HEK293 (cell line): ENCODE measurements at regions not wholly inside any gene's neighbourhood (a gene's known extent, or its start where the extent isn't known, plus 50 kb on each side); places are given as distances from the start of the nearest gene placed in this dataset.

Experiments
- CTCF ChIA-PET: fragments of 350-600 bp; formaldehyde crosslinking; extraction: SDS; loops from one replicate; lab custom pipeline; 2021; ENCODE audit warnings: antibody characterized with exemption; lab: Yijun Ruan, JAX
- POLR2A ChIA-PET: fragments of 300-600 bp; formaldehyde crosslinking; extraction: SDS; loops from one replicate; lab custom pipeline; 2020; ENCODE audit warnings: antibody characterized with exemption, inconsistent platforms; lab: Yijun Ruan, JAX
- H3K27ac ChIP-seq: fragments of 200-500 bp; sonication (Bioruptor generic); 2 replicates; pipeline ENCODE4 v1.5.1; 2014; ENCODE audit warnings: low read depth, low read length, control low read depth, inconsistent platforms; ENCODE audit errors: extremely low read depth
- H3K36me3 ChIP-seq, 2 experiments: fragments of 200-500 bp in 1 of 2; sonication (Bioruptor generic) in 1 of 2; 1 replicate in 1 of 2; 2 replicates in 1 of 2; pipeline ENCODE4 v1.5.1; 2014 to 2017; ENCODE audit warnings: inconsistent platforms in 2 of 2, low read length in 2 of 2; ENCODE audit not compliant: control insufficient read depth in 2 of 2, insufficient read depth in 1 of 2
- H3K4me1 ChIP-seq: fragments of 200-500 bp; sonication (Bioruptor generic); 2 replicates; pipeline ENCODE4 v1.5.1; 2014; ENCODE audit warnings: mild to moderate bottlenecking, low read length, inconsistent platforms; ENCODE audit not compliant: control insufficient read depth, insufficient read depth
- H3K4me3 ChIP-seq: 2 replicates; pipeline ENCODE4 v1.5.1; 2011; ENCODE audit warnings: low read depth, mild to moderate bottlenecking, control low read depth, low read length, moderate library complexity
- H3K9me3 ChIP-seq: fragments of 200-500 bp; sonication (Bioruptor generic); 2 replicates; pipeline ENCODE4 v1.5.1; 2014; ENCODE audit warnings: low read depth, low read length, inconsistent platforms; ENCODE audit not compliant: control insufficient read depth, insufficient read depth
- ELK4 ChIP-seq: IDR thresholded peaks from 2 replicates; pipeline ENCODE4 v1.6.1; 2011; ENCODE audit warnings: mild to moderate bottlenecking, low read depth, low read length, borderline replicate concordance
- IKZF3 ChIP-seq: fragments of 450-650 bp; IDR thresholded peaks from 2 replicates; pipeline ENCODE4 v1.5.0; 2018; ENCODE audit warnings: missing biosample characterization, mild to moderate bottlenecking, missing genetic modification characterization, moderate library complexity
- SP3 ChIP-seq: fragments of 450-650 bp; formaldehyde crosslinking; IDR thresholded peaks from 2 replicates; pipeline ENCODE4 v1.5.1; 2016; ENCODE audit warnings: missing biosample characterization, missing genetic modification characterization
- TCF7L2 ChIP-seq: IDR thresholded peaks from 2 replicates; pipeline ENCODE4 v1.6.1; 2011; ENCODE audit warnings: low read depth, mild to moderate bottlenecking, inconsistent platforms, low read length, moderate library complexity, borderline replicate concordance
- TRIM28 ChIP-seq: IDR thresholded peaks from 2 replicates; pipeline ENCODE4 v1.6.1; 2011; ENCODE audit warnings: low read length, control low read depth, borderline replicate concordance
- YY1 ChIP-seq: fragments of 450-650 bp; formaldehyde crosslinking; IDR thresholded peaks from 2 replicates; pipeline ENCODE4 v1.5.1; 2018; ENCODE audit warnings: missing biosample characterization, missing genetic modification characterization
- ZFHX2 ChIP-seq: fragments of 450-650 bp; formaldehyde crosslinking; conservative IDR thresholded peaks from 2 replicates; pipeline ENCODE4 v1.5.1; 2016; ENCODE audit warnings: missing biosample characterization, missing genetic modification characterization
- ZNF140 ChIP-seq: fragments of 450-650 bp; formaldehyde crosslinking; IDR thresholded peaks from 2 replicates; pipeline ENCODE4 v1.5.1; 2016; ENCODE audit warnings: missing biosample characterization, missing genetic modification characterization
- ZNF341 ChIP-seq: fragments of 450-650 bp; formaldehyde crosslinking; IDR thresholded peaks from 2 replicates; pipeline ENCODE4; 2016; ENCODE audit warnings: low read depth, missing biosample characterization, missing genetic modification characterization
- ZNF362 ChIP-seq: fragments of 450-650 bp; formaldehyde crosslinking; IDR thresholded peaks from 2 replicates; pipeline ENCODE4 v1.5.1; 2016; ENCODE audit warnings: missing biosample characterization, missing genetic modification characterization
- ZNF423 ChIP-seq: fragments of 450-650 bp; formaldehyde crosslinking; IDR thresholded peaks from 2 replicates; pipeline ENCODE4 v1.5.1; 2016; ENCODE audit warnings: missing biosample characterization, missing genetic modification characterization
- ZNF48 ChIP-seq: fragments of 450-650 bp; formaldehyde crosslinking; IDR thresholded peaks from 2 replicates; pipeline ENCODE4 v1.5.1; 2016; ENCODE audit warnings: missing biosample characterization, missing genetic modification characterization
- ZNF548 ChIP-seq: fragments of 450-650 bp; formaldehyde crosslinking; IDR thresholded peaks from 2 replicates; pipeline ENCODE4 v1.5.1; 2016; ENCODE audit warnings: missing biosample characterization, missing genetic modification characterization
- ZNF747 ChIP-seq: fragments of 450-650 bp; formaldehyde crosslinking; IDR thresholded peaks from 2 replicates; pipeline ENCODE4 v1.5.1; 2016; ENCODE audit warnings: missing biosample characterization, missing genetic modification characterization
- ZNF76 ChIP-seq: fragments of 450-650 bp; formaldehyde crosslinking; IDR thresholded peaks from 2 replicates; pipeline ENCODE4; 2016; ENCODE audit warnings: low read depth, missing biosample characterization, missing genetic modification characterization, borderline replicate concordance
- ZNF776 ChIP-seq: fragments of 450-650 bp; formaldehyde crosslinking; IDR thresholded peaks from 2 replicates; pipeline ENCODE4 v1.5.0; 2017; ENCODE audit warnings: missing biosample characterization, missing genetic modification characterization, borderline replicate concordance
- ZNF791 ChIP-seq: fragments of 450-650 bp; formaldehyde crosslinking; IDR thresholded peaks from 2 replicates; pipeline ENCODE4 v1.5.1; 2016; ENCODE audit warnings: missing biosample characterization, missing genetic modification characterization
- TF ChIP-seq, protein P1 (sequence below): fragments of 450-650 bp; formaldehyde crosslinking; IDR thresholded peaks from 2 replicates; pipeline ENCODE4 v1.5.0; 2017; ENCODE audit warnings: missing biosample characterization, missing genetic modification characterization, borderline replicate concordance
- TF ChIP-seq, protein P2 (sequence below): fragments of 450-650 bp; formaldehyde crosslinking; IDR thresholded peaks from 2 replicates; pipeline ENCODE4 v1.5.1; 2016; ENCODE audit warnings: missing biosample characterization, missing genetic modification characterization
- TF ChIP-seq, protein P3 (sequence below): fragments of 450-650 bp; formaldehyde crosslinking; IDR thresholded peaks from 2 replicates; pipeline ENCODE4 v1.5.1; 2016; ENCODE audit warnings: missing biosample characterization, missing genetic modification characterization

GRCh38 chr1:168640836-168641235 lies 64.4 kb downstream of the XCL1 start:
- CTCF ChIA-PET, result interaction anchor here (0.5 to 1.0 kb wide), 3 partner anchors 8 to 522 kb away, joined by 3 read pairs; no protein-coding TSS in a partner anchor
- no peaks in the 10 kb centered on the region for H3K36me3 ChIP-seq
- H3K4me1 ChIP-seq, result no peaks in the 10 kb centered on the region
- TF ChIP-seq IKZF3, result no peak
- no peak for TF ChIP-seq ZNF140 (tag by site-specific recombination)
- no peak for TF ChIP-seq ZNF776 (tag by site-specific recombination)
- no peak for TF ChIP-seq ZNF341 (tag by site-specific recombination)
- no peak for TF ChIP-seq ZNF747 (tag by site-specific recombination)
- no peak for TF ChIP-seq ELK4
- TF ChIP-seq TRIM28, result no peak
- TF ChIP-seq ZNF423, result no peak
- TF ChIP-seq ZNF791 (tag by site-specific recombination), result no peak
- TF ChIP-seq YY1 (tag by site-specific recombination), result no peak
- TF ChIP-seq ZNF48 (tag by site-specific recombination), result no peak
- no peak for TF ChIP-seq ZNF548 (tag by site-specific recombination)
- no peak for TF ChIP-seq ZFHX2 (tag by site-specific recombination)
- TF ChIP-seq, protein P1, sequence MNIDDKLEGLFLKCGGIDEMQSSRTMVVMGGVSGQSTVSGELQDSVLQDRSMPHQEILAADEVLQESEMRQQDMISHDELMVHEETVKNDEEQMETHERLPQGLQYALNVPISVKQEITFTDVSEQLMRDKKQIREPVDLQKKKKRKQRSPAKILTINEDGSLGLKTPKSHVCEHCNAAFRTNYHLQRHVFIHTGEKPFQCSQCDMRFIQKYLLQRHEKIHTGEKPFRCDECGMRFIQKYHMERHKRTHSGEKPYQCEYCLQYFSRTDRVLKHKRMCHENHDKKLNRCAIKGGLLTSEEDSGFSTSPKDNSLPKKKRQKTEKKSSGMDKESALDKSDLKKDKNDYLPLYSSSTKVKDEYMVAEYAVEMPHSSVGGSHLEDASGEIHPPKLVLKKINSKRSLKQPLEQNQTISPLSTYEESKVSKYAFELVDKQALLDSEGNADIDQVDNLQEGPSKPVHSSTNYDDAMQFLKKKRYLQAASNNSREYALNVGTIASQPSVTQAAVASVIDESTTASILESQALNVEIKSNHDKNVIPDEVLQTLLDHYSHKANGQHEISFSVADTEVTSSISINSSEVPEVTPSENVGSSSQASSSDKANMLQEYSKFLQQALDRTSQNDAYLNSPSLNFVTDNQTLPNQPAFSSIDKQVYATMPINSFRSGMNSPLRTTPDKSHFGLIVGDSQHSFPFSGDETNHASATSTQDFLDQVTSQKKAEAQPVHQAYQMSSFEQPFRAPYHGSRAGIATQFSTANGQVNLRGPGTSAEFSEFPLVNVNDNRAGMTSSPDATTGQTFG (tag by site-specific recombination), result no peak
- TF ChIP-seq ZNF76 (tag by site-specific recombination), result no peak
- no peak for TF ChIP-seq ZNF362 (tag by site-specific recombination)
- TF ChIP-seq, protein P2, sequence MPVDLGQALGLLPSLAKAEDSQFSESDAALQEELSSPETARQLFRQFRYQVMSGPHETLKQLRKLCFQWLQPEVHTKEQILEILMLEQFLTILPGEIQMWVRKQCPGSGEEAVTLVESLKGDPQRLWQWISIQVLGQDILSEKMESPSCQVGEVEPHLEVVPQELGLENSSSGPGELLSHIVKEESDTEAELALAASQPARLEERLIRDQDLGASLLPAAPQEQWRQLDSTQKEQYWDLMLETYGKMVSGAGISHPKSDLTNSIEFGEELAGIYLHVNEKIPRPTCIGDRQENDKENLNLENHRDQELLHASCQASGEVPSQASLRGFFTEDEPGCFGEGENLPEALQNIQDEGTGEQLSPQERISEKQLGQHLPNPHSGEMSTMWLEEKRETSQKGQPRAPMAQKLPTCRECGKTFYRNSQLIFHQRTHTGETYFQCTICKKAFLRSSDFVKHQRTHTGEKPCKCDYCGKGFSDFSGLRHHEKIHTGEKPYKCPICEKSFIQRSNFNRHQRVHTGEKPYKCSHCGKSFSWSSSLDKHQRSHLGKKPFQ, result no peak
- TF ChIP-seq TCF7L2, result no peak
- no peak for TF ChIP-seq SP3 (tag by site-specific recombination)
- POLR2A ChIA-PET, result no interaction called here
- no peak overlapping the region for H3K4me3 ChIP-seq
- no peaks in the 10 kb centered on the region for H3K9me3 ChIP-seq
- no peak overlapping the region for H3K27ac ChIP-seq

GRCh38 chr1:168643152-168643551 lies 66.7 kb downstream of the XCL1 start:
- H3K4me1 ChIP-seq, result no peaks in the 10 kb centered on the region
- H3K9me3 ChIP-seq, result no peaks in the 10 kb centered on the region
- H3K36me3 ChIP-seq, result no peaks in the 10 kb centered on the region
- ChIA-PET CTCF (no interaction called here), POLR2A (no interaction called here)
- no peak overlapping the region for H3K4me3 ChIP-seq
- H3K27ac ChIP-seq, result no peak overlapping the region
- TF ChIP-seq, protein P3, sequence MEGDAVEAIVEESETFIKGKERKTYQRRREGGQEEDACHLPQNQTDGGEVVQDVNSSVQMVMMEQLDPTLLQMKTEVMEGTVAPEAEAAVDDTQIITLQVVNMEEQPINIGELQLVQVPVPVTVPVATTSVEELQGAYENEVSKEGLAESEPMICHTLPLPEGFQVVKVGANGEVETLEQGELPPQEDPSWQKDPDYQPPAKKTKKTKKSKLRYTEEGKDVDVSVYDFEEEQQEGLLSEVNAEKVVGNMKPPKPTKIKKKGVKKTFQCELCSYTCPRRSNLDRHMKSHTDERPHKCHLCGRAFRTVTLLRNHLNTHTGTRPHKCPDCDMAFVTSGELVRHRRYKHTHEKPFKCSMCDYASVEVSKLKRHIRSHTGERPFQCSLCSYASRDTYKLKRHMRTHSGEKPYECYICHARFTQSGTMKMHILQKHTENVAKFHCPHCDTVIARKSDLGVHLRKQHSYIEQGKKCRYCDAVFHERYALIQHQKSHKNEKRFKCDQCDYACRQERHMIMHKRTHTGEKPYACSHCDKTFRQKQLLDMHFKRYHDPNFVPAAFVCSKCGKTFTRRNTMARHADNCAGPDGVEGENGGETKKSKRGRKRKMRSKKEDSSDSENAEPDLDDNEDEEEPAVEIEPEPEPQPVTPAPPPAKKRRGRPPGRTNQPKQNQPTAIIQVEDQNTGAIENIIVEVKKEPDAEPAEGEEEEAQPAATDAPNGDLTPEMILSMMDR (tag by site-specific recombination), result no peak
